H1 (cell line): ENCODE measurements at regions not wholly inside any gene's neighbourhood (a gene's known extent, or its start where the extent isn't known, plus 50 kb on each side); places are given as distances from the start of the nearest gene placed in this dataset.

Experiments used
- CTCF ChIA-PET: fragments of 300-600 bp; sonication (Branson Sonifier 250); formaldehyde crosslinking; loops from one replicate; lab custom pipeline; 2021; ENCODE audit not compliant: partially characterized antibody; lab: Charles Lee
- POLR2A ChIA-PET: fragments of 300-600 bp; sonication (Branson Sonifier 250); formaldehyde crosslinking; loops from one replicate; lab custom pipeline; 2021; ENCODE audit warnings: inconsistent platforms; ENCODE audit not compliant: partially characterized antibody; lab: Charles Lee
- DNase-seq, 2 experiments: peaks; one replicate each; pipeline versions ENCODE4 v3.0.0 to v3.0.0-alpha.2; 2010 to 2022; ENCODE audit warnings: low spot score in 2 of 2, low read depth in 1 of 2, mixed read lengths in 1 of 2
- FAIRE-seq: peaks from 2 replicates; lab custom pipeline; 2011; peaks lifted over from hg19 to GRCh38; lab: Jason Lieb, UNC
- H2AFZ ChIP-seq: 2 replicates; pipeline ENCODE4 v1.8.1; 2012; ENCODE audit warnings: low read length, inconsistent platforms
- H2AK5ac ChIP-seq: 2 replicates; pipeline ENCODE4 v1.6.1; 2013; ENCODE audit warnings: low read depth, low read length
- H2BK120ac ChIP-seq: replicated peaks from 2 replicates; pipeline ENCODE3; 2013; ENCODE audit warnings: low read depth, low read length, inconsistent platforms
- H2BK12ac ChIP-seq: 2 replicates; pipeline ENCODE4 v1.6.1; 2013; ENCODE audit warnings: low read depth, low read length
- H2BK15ac ChIP-seq: 2 replicates; pipeline ENCODE4 v1.6.1; 2013; ENCODE audit warnings: low read length
- H2BK20ac ChIP-seq: 2 replicates; pipeline ENCODE4 v1.6.1; 2013; ENCODE audit warnings: low read length
- H2BK5ac ChIP-seq: 2 replicates; pipeline ENCODE4 v1.6.1; 2013; ENCODE audit warnings: low read depth, low read length
- H3K14ac ChIP-seq: 2 replicates; pipeline ENCODE4 v1.6.1; 2013; ENCODE audit warnings: inconsistent platforms; ENCODE audit not compliant: insufficient read length
- H3K18ac ChIP-seq: 2 replicates; pipeline ENCODE4 v1.6.1; 2013; ENCODE audit warnings: low read length; ENCODE audit errors: extremely low read depth
- H3K23ac ChIP-seq: 2 replicates; pipeline ENCODE4 v1.6.1; 2013; ENCODE audit warnings: inconsistent platforms; ENCODE audit not compliant: insufficient read length
- H3K23me2 ChIP-seq: 2 replicates; pipeline ENCODE4 v1.6.1; 2013; ENCODE audit warnings: low read depth, low read length
- H3K27ac ChIP-seq: 2 replicates; pipeline ENCODE4 v1.6.1; 2011; ENCODE audit warnings: low read depth, low read length, inconsistent platforms
- H3K27me3 ChIP-seq, 4 experiments: replicated peaks in 1 of 4; 1 replicate in 1 of 4; 2 replicates in 3 of 4; pipeline versions ENCODE4 v1.6.1 to v1.8.1; 2011 to 2013; ENCODE audit warnings: low read length in 3 of 4, mild to moderate bottlenecking in 3 of 4, inconsistent platforms in 2 of 4, mixed read lengths in 2 of 4, moderate library complexity in 1 of 4; ENCODE audit not compliant: control insufficient read depth in 3 of 4, insufficient read depth in 3 of 4; ENCODE audit errors: extremely low read depth in 1 of 4
- H3K36me3 ChIP-seq, 4 experiments: 2 replicates each; pipeline versions ENCODE4 v1.6.1 to v1.8.1; 2011 to 2013; ENCODE audit warnings: mild to moderate bottlenecking in 4 of 4, low read length in 3 of 4, moderate library complexity in 2 of 4, control low read depth in 1 of 4, inconsistent platforms in 1 of 4; ENCODE audit not compliant: insufficient read depth in 4 of 4, control insufficient read depth in 2 of 4
- H3K4ac ChIP-seq: replicated peaks from 2 replicates; pipeline ENCODE3; 2013; ENCODE audit warnings: low read length, low read depth, mixed read lengths, inconsistent platforms; ENCODE audit not compliant: insufficient read length
- H3K4me1 ChIP-seq, 4 experiments: replicated peaks in 1 of 4; 1 replicate in 1 of 4; 2 replicates in 3 of 4; pipeline versions ENCODE4 v1.6.1 to v1.8.1; 2011 to 2013; ENCODE audit warnings: low read length in 3 of 4, inconsistent platforms in 2 of 4, mixed read lengths in 1 of 4; ENCODE audit not compliant: insufficient read depth in 4 of 4, control insufficient read depth in 3 of 4
- H3K4me2 ChIP-seq, 2 experiments: 2 replicates each; pipeline versions ENCODE4 v1.6.1 to v1.8.1; 2011 to 2013; ENCODE audit warnings: low read depth in 2 of 2, low read length in 2 of 2, control low read depth in 1 of 2, inconsistent platforms in 1 of 2, mild to moderate bottlenecking in 1 of 2; ENCODE audit not compliant: insufficient read depth in 1 of 2
- H3K4me3 ChIP-seq, 4 experiments: fragments of 200-600, 300-600 bp in 1 of 4; sonication (generic), shearing (Covaris generic), sonication (Bioruptor Twin) in 1 of 4; 2 replicates each; pipeline versions ENCODE4 v1.5.1 to v1.8.1; 2011 to 2016; ENCODE audit warnings: low read length in 4 of 4, low read depth in 3 of 4, control low read depth in 2 of 4, inconsistent platforms in 2 of 4, mild to moderate bottlenecking in 2 of 4, mixed read lengths in 1 of 4, moderate library complexity in 1 of 4; ENCODE audit not compliant: insufficient read depth in 2 of 4; ENCODE audit errors: extremely low read depth in 1 of 4
- H3K56ac ChIP-seq: replicated peaks from 2 replicates; pipeline ENCODE3; 2013; ENCODE audit warnings: low read depth, mild to moderate bottlenecking, mixed read lengths, low read length, inconsistent platforms; ENCODE audit not compliant: insufficient read length
- H3K79me1 ChIP-seq: 2 replicates; pipeline ENCODE4 v1.6.1; 2013; ENCODE audit warnings: low read depth, low read length, control low read depth
- H3K79me2 ChIP-seq, 2 experiments: 2 replicates each; pipeline versions ENCODE4 v1.6.1 to v1.8.1; 2012 to 2013; ENCODE audit warnings: low read length in 2 of 2, mild to moderate bottlenecking in 2 of 2, inconsistent platforms in 1 of 2; ENCODE audit not compliant: insufficient read depth in 2 of 2, control insufficient read depth in 1 of 2
- H3K9ac ChIP-seq, 4 experiments: replicated peaks in 1 of 4; 1 replicate in 1 of 4; 2 replicates in 3 of 4; pipeline versions ENCODE4 v1.6.1 to v1.8.1; 2011 to 2013; ENCODE audit warnings: low read depth in 3 of 4, low read length in 3 of 4, control low read depth in 2 of 4, mild to moderate bottlenecking in 2 of 4, moderate library complexity in 2 of 4, inconsistent platforms in 1 of 4; ENCODE audit errors: extremely low read depth in 1 of 4
- H3K9me3 ChIP-seq, 2 experiments: 2 replicates each; pipeline versions ENCODE4 v1.6.1 to v1.8.1; 2012 to 2013; ENCODE audit warnings: mild to moderate bottlenecking in 2 of 2, moderate library complexity in 2 of 2, control low read depth in 1 of 2, inconsistent platforms in 1 of 2, low read depth in 1 of 2, low read length in 1 of 2, mixed read lengths in 1 of 2; ENCODE audit not compliant: insufficient read depth in 2 of 2
- H4K20me1 ChIP-seq, 2 experiments: replicated peaks in 1 of 2; 2 replicates each; pipeline versions ENCODE3 to v1.8.1; 2011 to 2013; ENCODE audit warnings: inconsistent platforms in 2 of 2, low read length in 2 of 2, mild to moderate bottlenecking in 1 of 2; ENCODE audit not compliant: insufficient read depth in 2 of 2, control insufficient read depth in 1 of 2
- H4K5ac ChIP-seq: 2 replicates; pipeline ENCODE4 v1.6.1; 2013; ENCODE audit warnings: low read length, low read depth, mixed read lengths, inconsistent platforms; ENCODE audit not compliant: insufficient read length
- H4K8ac ChIP-seq: 2 replicates; pipeline ENCODE4 v1.8.0; 2013; ENCODE audit warnings: mild to moderate bottlenecking, moderate library complexity, low read length, inconsistent platforms; ENCODE audit not compliant: insufficient read depth; ENCODE audit errors: extremely low read depth
- H4K91ac ChIP-seq: replicated peaks from 2 replicates; pipeline ENCODE3; 2013; ENCODE audit warnings: low read length, mixed read lengths, inconsistent platforms; ENCODE audit not compliant: insufficient read length
- TCF12 ChIP-seq: IDR thresholded peaks from 2 replicates; pipeline ENCODE4 v1.6.1; 2011; ENCODE audit warnings: low read depth, mild to moderate bottlenecking, low read length
- TF ChIP-seq, protein P1 (sequence below): fragments of 300-600 bp; sonication (generic); IDR thresholded peaks from 2 replicates; pipeline ENCODE4 v1.7.1; 2012; ENCODE audit warnings: low read length, moderate library complexity, mild to moderate bottlenecking, inconsistent platforms; ENCODE audit not compliant: insufficient replicate concordance

DNA sequence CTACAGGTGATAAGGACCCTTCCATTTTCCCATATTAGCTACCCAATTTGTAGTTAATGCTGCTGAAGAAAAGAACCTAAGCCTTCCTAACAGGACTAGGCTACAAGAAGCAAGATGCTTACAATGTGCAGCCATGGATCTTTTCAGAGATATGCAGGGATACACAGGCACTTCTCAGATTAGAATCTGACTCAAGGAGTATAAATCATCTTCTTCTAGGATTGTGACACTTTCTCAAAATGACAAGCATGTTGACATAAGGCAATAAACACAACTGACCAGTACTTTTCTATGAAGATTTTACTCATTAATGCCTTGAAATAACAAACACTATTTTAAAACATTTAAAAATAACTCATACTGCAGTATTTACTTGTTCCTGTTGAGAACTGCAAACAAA, 127.9 kb upstream of the ACVR2A start:
- Histone ChIP-seq H3K14ac (no peak overlapping the region), H3K4ac (no peak overlapping the region), H2BK15ac (no peak overlapping the region), H4K8ac (no peak overlapping the region), H3K79me2 (no peaks in the 10 kb centered on the region), H4K5ac (no peak overlapping the region), H3K27me3 (no peaks in the 10 kb centered on the region), H3K79me1 (no peaks in the 10 kb centered on the region), H3K4me1 (no peaks in the 10 kb centered on the region), H3K9ac (no peak overlapping the region), H3K4me3 (no peak overlapping the region), H3K56ac (no peak overlapping the region), H3K4me2 (no peak overlapping the region), H2BK20ac (no peak overlapping the region), H2BK5ac (no peak overlapping the region), H3K18ac (no peak overlapping the region), H3K23ac (no peak overlapping the region), H3K27ac (no peak overlapping the region), H3K36me3 (no peaks in the 10 kb centered on the region), H4K91ac (no peak overlapping the region), H2AK5ac (no peak overlapping the region), H2BK120ac (no peak overlapping the region), H2AFZ (no peak overlapping the region), H3K9me3 (no peaks in the 10 kb centered on the region), H2BK12ac (no peak overlapping the region), H4K20me1 (no peaks in the 10 kb centered on the region), H3K23me2 (no peaks in the 10 kb centered on the region)
- FAIRE-seq (no peak), DNase-seq (no peak)
- POLR2A ChIA-PET = no interaction called here
- CTCF ChIA-PET = no interaction called here
- no peak for TF ChIP-seq TCF12
- TF ChIP-seq, protein P1, sequence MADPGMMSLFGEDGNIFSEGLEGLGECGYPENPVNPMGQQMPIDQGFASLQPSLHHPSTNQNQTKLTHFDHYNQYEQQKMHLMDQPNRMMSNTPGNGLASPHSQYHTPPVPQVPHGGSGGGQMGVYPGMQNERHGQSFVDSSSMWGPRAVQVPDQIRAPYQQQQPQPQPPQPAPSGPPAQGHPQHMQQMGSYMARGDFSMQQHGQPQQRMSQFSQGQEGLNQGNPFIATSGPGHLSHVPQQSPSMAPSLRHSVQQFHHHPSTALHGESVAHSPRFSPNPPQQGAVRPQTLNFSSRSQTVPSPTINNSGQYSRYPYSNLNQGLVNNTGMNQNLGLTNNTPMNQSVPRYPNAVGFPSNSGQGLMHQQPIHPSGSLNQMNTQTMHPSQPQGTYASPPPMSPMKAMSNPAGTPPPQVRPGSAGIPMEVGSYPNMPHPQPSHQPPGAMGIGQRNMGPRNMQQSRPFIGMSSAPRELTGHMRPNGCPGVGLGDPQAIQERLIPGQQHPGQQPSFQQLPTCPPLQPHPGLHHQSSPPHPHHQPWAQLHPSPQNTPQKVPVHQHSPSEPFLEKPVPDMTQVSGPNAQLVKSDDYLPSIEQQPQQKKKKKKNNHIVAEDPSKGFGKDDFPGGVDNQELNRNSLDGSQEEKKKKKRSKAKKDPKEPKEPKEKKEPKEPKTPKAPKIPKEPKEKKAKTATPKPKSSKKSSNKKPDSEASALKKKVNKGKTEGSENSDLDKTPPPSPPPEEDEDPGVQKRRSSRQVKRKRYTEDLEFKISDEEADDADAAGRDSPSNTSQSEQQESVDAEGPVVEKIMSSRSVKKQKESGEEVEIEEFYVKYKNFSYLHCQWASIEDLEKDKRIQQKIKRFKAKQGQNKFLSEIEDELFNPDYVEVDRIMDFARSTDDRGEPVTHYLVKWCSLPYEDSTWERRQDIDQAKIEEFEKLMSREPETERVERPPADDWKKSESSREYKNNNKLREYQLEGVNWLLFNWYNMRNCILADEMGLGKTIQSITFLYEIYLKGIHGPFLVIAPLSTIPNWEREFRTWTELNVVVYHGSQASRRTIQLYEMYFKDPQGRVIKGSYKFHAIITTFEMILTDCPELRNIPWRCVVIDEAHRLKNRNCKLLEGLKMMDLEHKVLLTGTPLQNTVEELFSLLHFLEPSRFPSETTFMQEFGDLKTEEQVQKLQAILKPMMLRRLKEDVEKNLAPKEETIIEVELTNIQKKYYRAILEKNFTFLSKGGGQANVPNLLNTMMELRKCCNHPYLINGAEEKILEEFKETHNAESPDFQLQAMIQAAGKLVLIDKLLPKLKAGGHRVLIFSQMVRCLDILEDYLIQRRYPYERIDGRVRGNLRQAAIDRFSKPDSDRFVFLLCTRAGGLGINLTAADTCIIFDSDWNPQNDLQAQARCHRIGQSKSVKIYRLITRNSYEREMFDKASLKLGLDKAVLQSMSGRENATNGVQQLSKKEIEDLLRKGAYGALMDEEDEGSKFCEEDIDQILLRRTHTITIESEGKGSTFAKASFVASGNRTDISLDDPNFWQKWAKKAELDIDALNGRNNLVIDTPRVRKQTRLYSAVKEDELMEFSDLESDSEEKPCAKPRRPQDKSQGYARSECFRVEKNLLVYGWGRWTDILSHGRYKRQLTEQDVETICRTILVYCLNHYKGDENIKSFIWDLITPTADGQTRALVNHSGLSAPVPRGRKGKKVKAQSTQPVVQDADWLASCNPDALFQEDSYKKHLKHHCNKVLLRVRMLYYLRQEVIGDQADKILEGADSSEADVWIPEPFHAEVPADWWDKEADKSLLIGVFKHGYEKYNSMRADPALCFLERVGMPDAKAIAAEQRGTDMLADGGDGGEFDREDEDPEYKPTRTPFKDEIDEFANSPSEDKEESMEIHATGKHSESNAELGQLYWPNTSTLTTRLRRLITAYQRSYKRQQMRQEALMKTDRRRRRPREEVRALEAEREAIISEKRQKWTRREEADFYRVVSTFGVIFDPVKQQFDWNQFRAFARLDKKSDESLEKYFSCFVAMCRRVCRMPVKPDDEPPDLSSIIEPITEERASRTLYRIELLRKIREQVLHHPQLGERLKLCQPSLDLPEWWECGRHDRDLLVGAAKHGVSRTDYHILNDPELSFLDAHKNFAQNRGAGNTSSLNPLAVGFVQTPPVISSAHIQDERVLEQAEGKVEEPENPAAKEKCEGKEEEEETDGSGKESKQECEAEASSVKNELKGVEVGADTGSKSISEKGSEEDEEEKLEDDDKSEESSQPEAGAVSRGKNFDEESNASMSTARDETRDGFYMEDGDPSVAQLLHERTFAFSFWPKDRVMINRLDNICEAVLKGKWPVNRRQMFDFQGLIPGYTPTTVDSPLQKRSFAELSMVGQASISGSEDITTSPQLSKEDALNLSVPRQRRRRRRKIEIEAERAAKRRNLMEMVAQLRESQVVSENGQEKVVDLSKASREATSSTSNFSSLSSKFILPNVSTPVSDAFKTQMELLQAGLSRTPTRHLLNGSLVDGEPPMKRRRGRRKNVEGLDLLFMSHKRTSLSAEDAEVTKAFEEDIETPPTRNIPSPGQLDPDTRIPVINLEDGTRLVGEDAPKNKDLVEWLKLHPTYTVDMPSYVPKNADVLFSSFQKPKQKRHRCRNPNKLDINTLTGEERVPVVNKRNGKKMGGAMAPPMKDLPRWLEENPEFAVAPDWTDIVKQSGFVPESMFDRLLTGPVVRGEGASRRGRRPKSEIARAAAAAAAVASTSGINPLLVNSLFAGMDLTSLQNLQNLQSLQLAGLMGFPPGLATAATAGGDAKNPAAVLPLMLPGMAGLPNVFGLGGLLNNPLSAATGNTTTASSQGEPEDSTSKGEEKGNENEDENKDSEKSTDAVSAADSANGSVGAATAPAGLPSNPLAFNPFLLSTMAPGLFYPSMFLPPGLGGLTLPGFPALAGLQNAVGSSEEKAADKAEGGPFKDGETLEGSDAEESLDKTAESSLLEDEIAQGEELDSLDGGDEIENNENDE = no peak
